UCSD-AML1 (cell line): ENCODE measurements at regions not wholly inside any gene's neighbourhood (a gene's known extent, or its start where the extent isn't known, plus 50 kb on each side); places are given as distances from the start of the nearest gene placed in this dataset.
"Not testable (repeated sequence)": the region's sequence is repeated elsewhere in the genome, so short reads cannot be mapped to it uniquely, and the experiment has no call there.

ENCODE experiments used
- DNase-seq: peaks from one replicate; lab custom pipeline; 2025; ENCODE audit not compliant: unreplicated experiment; lab: John Stamatoyannopoulos, UW

- DNase-seq = no peak
These were observed 479.4 kb upstream of the JARID2 start for GRCh38 chr6:14766391-14766994.

GRCh38 chr6:14767226-14767625 lies 478.6 kb upstream of the JARID2 start:
- DNase-seq = no peak

- DNase-seq = no peak
These were observed 475.8 kb upstream of the JARID2 start for GRCh38 chr6:14770040-14770439.

GRCh38 chr6:14770572-14770971 lies 475.3 kb upstream of the JARID2 start:
- no peak for DNase-seq

- no peak for DNase-seq
These were observed 474.9 kb upstream of the JARID2 start for GRCh38 chr6:14771016-14771415.

GRCh38 chr6:14772188-14772587 lies 473.7 kb upstream of the JARID2 start:
- DNase-seq = no peak

- DNase-seq = no peak
These were observed 470.3 kb upstream of the JARID2 start for GRCh38 chr6:14775528-14775927.

GRCh38 chr6:14776307-14776706 lies 469.6 kb upstream of the JARID2 start:
- no peak for DNase-seq

GRCh38 chr6:14781772-14782525 lies 463.9 kb upstream of the JARID2 start:
- DNase-seq = no peak

- DNase-seq = not testable (repeated sequence)
These were observed 462.9 kb upstream of the JARID2 start for GRCh38 chr6:14782921-14783464.

- no peak for DNase-seq
These were observed 462.3 kb upstream of the JARID2 start for GRCh38 chr6:14783594-14783993.

GRCh38 chr6:14784596-14785492 lies 461.0 kb upstream of the JARID2 start:
- DNase-seq = no peak

- DNase-seq = no peak
These were observed 460.4 kb upstream of the JARID2 start for GRCh38 chr6:14785493-14785790.

- DNase-seq = no peak
These were observed 459.9 kb upstream of the JARID2 start for GRCh38 chr6:14786008-14786407.

- DNase-seq = no peak
These were observed 459.4 kb upstream of the JARID2 start for GRCh38 chr6:14786455-14786854.

- no peak for DNase-seq
These were observed 458.6 kb upstream of the JARID2 start for GRCh38 chr6:14787250-14787649.

- DNase-seq = no peak
These were observed 458.2 kb upstream of the JARID2 start for GRCh38 chr6:14787677-14788076.

GRCh38 chr6:14789996-14790395 lies 455.9 kb upstream of the JARID2 start:
- no peak for DNase-seq

GRCh38 chr6:14790976-14791375 lies 454.9 kb upstream of the JARID2 start:
- DNase-seq = no peak

GRCh38 chr6:14791526-14791925 lies 454.3 kb upstream of the JARID2 start:
- no peak for DNase-seq

- no peak for DNase-seq
These were observed 453.5 kb upstream of the JARID2 start for GRCh38 chr6:14792118-14792955.
